ENCODE measurements at regions not wholly inside any gene's neighbourhood (a gene's known extent, or its start where the extent isn't known, plus 50 kb on each side); places are given as distances from the start of the nearest gene placed in this dataset.
"Not testable (repeated sequence)": the region's sequence is repeated elsewhere in the genome, so short reads cannot be mapped to it uniquely, and the experiment has no call there.

GRCh38 chr4:107348188-107349050, 312.3 kb upstream of the DKK2 start:
- DNase-seq (ENCODE audit: low read depth), result no peak
- no peak overlapping the region for H3K4me3 ChIP-seq (ENCODE audit: low read depth, low read length)
- TF ChIP-seq CTCF (IDR thresholded peaks at IDR 0.05; ENCODE audit: insufficient read depth, low read length), result no peak

- H3K4me3 ChIP-seq (ENCODE audit: low read depth, low read length), result no peak overlapping the region
- no peak for TF ChIP-seq CTCF (IDR thresholded peaks at IDR 0.05; ENCODE audit: insufficient read depth, low read length)
- no peak for DNase-seq (ENCODE audit: low read depth)
These were observed 297.4 kb upstream of the DKK2 start for GRCh38 chr4:107333518-107333917.

- H3K4me3 ChIP-seq (ENCODE audit: low read depth, low read length); DNase-seq (ENCODE audit: low read depth): not testable (repeated sequence)
These were observed 296.5 kb upstream of the DKK2 start for GRCh38 chr4:107332656-107333055.

- no peak for TF ChIP-seq CTCF (IDR thresholded peaks at IDR 0.05; ENCODE audit: insufficient read depth, low read length)
- H3K4me3 ChIP-seq (ENCODE audit: low read depth, low read length), result no peak overlapping the region
- DNase-seq (ENCODE audit: low read depth), result no peak
These were observed 294.8 kb upstream of the DKK2 start for GRCh38 chr4:107330916-107331315.

- DNase-seq (ENCODE audit: low read depth), result no peak
- no peak for TF ChIP-seq CTCF (IDR thresholded peaks at IDR 0.05; ENCODE audit: insufficient read depth, low read length)
- H3K4me3 ChIP-seq (ENCODE audit: low read depth, low read length), result no peak overlapping the region
These were observed 283.3 kb upstream of the DKK2 start for GRCh38 chr4:107319386-107319785.

DNA sequence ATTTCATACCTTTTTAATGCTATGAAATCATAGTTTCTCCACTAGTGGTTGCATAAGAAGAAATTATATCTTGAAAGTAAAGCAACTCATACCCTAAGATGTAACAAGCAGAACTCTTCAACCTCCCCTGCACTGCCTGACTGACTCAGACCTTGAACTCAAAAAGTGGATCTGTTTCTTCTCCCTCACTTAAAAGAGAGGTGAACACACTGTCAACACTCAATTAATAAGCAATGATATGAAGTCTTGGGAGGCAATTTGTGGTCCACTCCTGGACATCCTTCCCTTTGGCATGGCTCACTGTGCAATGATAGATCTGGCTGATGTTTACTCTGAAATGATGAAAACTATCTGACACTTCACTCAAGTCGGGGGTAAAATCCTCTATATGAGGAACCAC, 282.0 kb upstream of the DKK2 start:
- DNase-seq (ENCODE audit: low read depth), result peak; percentile 18
- H3K4me3 ChIP-seq (ENCODE audit: low read depth, low read length), result no peak overlapping the region
- TF ChIP-seq CTCF (IDR thresholded peaks at IDR 0.05; ENCODE audit: insufficient read depth, low read length), result no peak

DNA sequence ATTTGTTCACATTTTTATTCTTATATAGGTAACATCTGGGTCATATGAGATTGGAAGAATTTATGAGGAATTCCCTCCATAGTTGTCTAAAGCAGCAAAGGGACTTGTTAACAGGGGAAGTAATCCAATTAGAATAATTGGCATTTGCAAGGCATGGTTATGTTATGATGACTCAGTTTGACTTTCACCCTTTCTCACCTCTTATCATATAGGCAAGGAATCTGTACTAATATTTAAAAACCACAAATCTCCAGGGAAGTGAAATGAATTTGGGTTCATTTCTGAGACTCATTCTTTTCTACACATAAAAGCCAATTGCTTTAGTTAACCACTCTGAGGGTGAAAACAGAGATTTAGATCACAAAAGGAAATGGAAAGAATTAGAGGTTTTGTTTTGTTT, 281.5 kb upstream of the DKK2 start:
- DNase-seq (ENCODE audit: low read depth), result peak; percentile 8
- TF ChIP-seq CTCF (IDR thresholded peaks at IDR 0.05; ENCODE audit: insufficient read depth, low read length), result no peak

More for the DNA sequence above, 281.5 kb upstream of the DKK2 start:
- no peak overlapping the region for H3K4me3 ChIP-seq (ENCODE audit: low read depth, low read length)
